H1 (cell line): ENCODE measurements at regions not wholly inside any gene's neighbourhood (a gene's known extent, or its start where the extent isn't known, plus 50 kb on each side); places are given as distances from the start of the nearest gene placed in this dataset.

Source experiments
- BRCA1 ChIP-seq: IDR thresholded peaks from 2 replicates; pipeline ENCODE4 v1.6.1; 2012; ENCODE audit warnings: low read depth, low read length, improper control_type of control experiment
- JUN ChIP-seq: IDR thresholded peaks from 2 replicates; pipeline ENCODE4 v1.6.1; 2011; ENCODE audit warnings: low read depth, mild to moderate bottlenecking, improper control_type of control experiment, low read length
- POU5F1 ChIP-seq: IDR thresholded peaks from 2 replicates; pipeline ENCODE4 v1.6.1; 2011; ENCODE audit warnings: low read depth, mild to moderate bottlenecking, low read length, moderate library complexity
- SP1 ChIP-seq: IDR thresholded peaks from 2 replicates; pipeline ENCODE4 v1.6.1; 2011; ENCODE audit warnings: low read depth, low read length
- TF ChIP-seq, protein P1 (sequence below): fragments of 300-600 bp; sonication (generic); IDR thresholded peaks from 2 replicates; pipeline ENCODE4 v1.7.1; 2012; ENCODE audit warnings: low read length, moderate library complexity, mild to moderate bottlenecking, inconsistent platforms; ENCODE audit not compliant: insufficient replicate concordance

DNA sequence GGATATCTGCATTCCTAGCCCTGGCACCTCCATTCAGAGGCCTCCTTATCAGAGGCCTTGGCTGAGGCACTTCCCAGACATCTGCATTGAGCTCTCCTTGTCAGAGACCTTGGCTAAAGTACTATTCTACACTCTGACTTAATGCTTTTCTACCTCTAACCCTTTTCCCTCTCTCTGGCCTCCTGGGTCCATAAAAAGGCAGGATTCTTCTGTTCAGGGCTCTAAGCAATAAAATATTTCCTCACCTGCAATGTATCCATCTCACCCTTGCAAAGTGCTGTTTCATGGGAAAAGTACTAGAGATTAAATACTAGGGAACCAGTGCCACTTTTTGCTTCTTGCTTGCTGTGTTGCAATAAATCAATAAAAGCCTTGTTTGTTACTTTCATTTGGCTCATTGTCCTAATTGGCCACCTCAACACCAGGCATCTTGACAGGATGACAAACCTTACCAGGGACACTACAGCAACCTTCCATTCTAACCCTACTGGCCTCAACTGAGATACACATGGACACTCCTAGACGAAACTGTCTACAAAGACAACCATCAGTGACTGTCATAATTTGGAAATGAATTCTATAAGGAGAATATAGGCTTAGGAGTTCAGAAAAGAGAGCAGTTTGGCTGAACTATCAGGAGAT is 106.5 kb upstream of the SETMAR start (continued):
- TF ChIP-seq, protein P1, sequence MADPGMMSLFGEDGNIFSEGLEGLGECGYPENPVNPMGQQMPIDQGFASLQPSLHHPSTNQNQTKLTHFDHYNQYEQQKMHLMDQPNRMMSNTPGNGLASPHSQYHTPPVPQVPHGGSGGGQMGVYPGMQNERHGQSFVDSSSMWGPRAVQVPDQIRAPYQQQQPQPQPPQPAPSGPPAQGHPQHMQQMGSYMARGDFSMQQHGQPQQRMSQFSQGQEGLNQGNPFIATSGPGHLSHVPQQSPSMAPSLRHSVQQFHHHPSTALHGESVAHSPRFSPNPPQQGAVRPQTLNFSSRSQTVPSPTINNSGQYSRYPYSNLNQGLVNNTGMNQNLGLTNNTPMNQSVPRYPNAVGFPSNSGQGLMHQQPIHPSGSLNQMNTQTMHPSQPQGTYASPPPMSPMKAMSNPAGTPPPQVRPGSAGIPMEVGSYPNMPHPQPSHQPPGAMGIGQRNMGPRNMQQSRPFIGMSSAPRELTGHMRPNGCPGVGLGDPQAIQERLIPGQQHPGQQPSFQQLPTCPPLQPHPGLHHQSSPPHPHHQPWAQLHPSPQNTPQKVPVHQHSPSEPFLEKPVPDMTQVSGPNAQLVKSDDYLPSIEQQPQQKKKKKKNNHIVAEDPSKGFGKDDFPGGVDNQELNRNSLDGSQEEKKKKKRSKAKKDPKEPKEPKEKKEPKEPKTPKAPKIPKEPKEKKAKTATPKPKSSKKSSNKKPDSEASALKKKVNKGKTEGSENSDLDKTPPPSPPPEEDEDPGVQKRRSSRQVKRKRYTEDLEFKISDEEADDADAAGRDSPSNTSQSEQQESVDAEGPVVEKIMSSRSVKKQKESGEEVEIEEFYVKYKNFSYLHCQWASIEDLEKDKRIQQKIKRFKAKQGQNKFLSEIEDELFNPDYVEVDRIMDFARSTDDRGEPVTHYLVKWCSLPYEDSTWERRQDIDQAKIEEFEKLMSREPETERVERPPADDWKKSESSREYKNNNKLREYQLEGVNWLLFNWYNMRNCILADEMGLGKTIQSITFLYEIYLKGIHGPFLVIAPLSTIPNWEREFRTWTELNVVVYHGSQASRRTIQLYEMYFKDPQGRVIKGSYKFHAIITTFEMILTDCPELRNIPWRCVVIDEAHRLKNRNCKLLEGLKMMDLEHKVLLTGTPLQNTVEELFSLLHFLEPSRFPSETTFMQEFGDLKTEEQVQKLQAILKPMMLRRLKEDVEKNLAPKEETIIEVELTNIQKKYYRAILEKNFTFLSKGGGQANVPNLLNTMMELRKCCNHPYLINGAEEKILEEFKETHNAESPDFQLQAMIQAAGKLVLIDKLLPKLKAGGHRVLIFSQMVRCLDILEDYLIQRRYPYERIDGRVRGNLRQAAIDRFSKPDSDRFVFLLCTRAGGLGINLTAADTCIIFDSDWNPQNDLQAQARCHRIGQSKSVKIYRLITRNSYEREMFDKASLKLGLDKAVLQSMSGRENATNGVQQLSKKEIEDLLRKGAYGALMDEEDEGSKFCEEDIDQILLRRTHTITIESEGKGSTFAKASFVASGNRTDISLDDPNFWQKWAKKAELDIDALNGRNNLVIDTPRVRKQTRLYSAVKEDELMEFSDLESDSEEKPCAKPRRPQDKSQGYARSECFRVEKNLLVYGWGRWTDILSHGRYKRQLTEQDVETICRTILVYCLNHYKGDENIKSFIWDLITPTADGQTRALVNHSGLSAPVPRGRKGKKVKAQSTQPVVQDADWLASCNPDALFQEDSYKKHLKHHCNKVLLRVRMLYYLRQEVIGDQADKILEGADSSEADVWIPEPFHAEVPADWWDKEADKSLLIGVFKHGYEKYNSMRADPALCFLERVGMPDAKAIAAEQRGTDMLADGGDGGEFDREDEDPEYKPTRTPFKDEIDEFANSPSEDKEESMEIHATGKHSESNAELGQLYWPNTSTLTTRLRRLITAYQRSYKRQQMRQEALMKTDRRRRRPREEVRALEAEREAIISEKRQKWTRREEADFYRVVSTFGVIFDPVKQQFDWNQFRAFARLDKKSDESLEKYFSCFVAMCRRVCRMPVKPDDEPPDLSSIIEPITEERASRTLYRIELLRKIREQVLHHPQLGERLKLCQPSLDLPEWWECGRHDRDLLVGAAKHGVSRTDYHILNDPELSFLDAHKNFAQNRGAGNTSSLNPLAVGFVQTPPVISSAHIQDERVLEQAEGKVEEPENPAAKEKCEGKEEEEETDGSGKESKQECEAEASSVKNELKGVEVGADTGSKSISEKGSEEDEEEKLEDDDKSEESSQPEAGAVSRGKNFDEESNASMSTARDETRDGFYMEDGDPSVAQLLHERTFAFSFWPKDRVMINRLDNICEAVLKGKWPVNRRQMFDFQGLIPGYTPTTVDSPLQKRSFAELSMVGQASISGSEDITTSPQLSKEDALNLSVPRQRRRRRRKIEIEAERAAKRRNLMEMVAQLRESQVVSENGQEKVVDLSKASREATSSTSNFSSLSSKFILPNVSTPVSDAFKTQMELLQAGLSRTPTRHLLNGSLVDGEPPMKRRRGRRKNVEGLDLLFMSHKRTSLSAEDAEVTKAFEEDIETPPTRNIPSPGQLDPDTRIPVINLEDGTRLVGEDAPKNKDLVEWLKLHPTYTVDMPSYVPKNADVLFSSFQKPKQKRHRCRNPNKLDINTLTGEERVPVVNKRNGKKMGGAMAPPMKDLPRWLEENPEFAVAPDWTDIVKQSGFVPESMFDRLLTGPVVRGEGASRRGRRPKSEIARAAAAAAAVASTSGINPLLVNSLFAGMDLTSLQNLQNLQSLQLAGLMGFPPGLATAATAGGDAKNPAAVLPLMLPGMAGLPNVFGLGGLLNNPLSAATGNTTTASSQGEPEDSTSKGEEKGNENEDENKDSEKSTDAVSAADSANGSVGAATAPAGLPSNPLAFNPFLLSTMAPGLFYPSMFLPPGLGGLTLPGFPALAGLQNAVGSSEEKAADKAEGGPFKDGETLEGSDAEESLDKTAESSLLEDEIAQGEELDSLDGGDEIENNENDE = no peak
- TF ChIP-seq SP1 (no peak), POU5F1 (no peak), BRCA1 (no peak), JUN (no peak)
- TF ChIP-seq, all 59 proteins: peak for 0
